IMR-90 (cell line): ENCODE measurements at regions not wholly inside any gene's neighbourhood (a gene's known extent, or its start where the extent isn't known, plus 50 kb on each side); places are given as distances from the start of the nearest gene placed in this dataset.

Experiments used
- ATAC-seq: fragments of 200-7000 bp; cut with Tn5 transposase; 2 replicates; pipeline ENCODE4 v1.9.1; 2020; ENCODE audit warnings: low read depth, mild to moderate bottlenecking, moderate library complexity
- BruUV-seq: library from RNA; stranded (reverse); fragments of 400-500 nt; replicated peaks from 2 replicates; lab custom pipeline; 2021; lab: Mats Ljungman, UMichigan
- CTCF ChIA-PET: fragments of 300-600 bp; formaldehyde crosslinking; extraction: SDS; loops from one replicate; lab custom pipeline; 2021; ENCODE audit warnings: antibody characterized with exemption; lab: Yijun Ruan, JAX
- POLR2A ChIA-PET: fragments of 300-600 bp; sonication (Branson Sonifier 250); formaldehyde crosslinking; loops from one replicate; lab custom pipeline; 2022; ENCODE audit warnings: antibody characterized with exemption; ENCODE audit not compliant: unreplicated experiment; lab: Charles Lee
- DNase-seq: peaks from one replicate; pipeline ENCODE4 v3.0.0; 2013
- H2AFZ ChIP-seq: replicated peaks from 2 replicates; pipeline ENCODE3; 2013; ENCODE audit warnings: low read length, mild to moderate bottlenecking; ENCODE audit not compliant: poor library complexity
- H2AK5ac ChIP-seq: 2 replicates; pipeline ENCODE4 v1.6.1; 2013; ENCODE audit warnings: low read depth, low read length, inconsistent platforms
- H2AK9ac ChIP-seq: replicated peaks from 2 replicates; pipeline ENCODE3; 2013; ENCODE audit warnings: mild to moderate bottlenecking, low read depth, low read length, moderate library complexity; ENCODE audit not compliant: poor library complexity
- H2BK120ac ChIP-seq: 2 replicates; pipeline ENCODE4 v1.6.1; 2013; ENCODE audit warnings: low read depth, low read length, inconsistent platforms
- H2BK15ac ChIP-seq: 3 replicates; pipeline ENCODE4 v1.6.1; 2013; ENCODE audit warnings: low read depth, low read length, inconsistent platforms
- H2BK20ac ChIP-seq: 2 replicates; pipeline ENCODE4 v1.6.1; 2013; ENCODE audit warnings: low read depth, mild to moderate bottlenecking, inconsistent platforms, low read length, moderate library complexity
- H2BK5ac ChIP-seq: 2 replicates; pipeline ENCODE4 v1.6.1; 2013; ENCODE audit warnings: mild to moderate bottlenecking, low read depth, low read length, inconsistent platforms; ENCODE audit not compliant: poor library complexity, severe bottlenecking
- H3K14ac ChIP-seq: replicated peaks from 2 replicates; pipeline ENCODE4 v1.6.1; 2013; ENCODE audit warnings: low read depth, low read length, inconsistent platforms
- H3K18ac ChIP-seq: 2 replicates; pipeline ENCODE4 v1.6.1; 2013; ENCODE audit warnings: low read depth, low read length, control low read depth
- H3K23ac ChIP-seq: 2 replicates; pipeline ENCODE4 v1.6.1; 2013; ENCODE audit warnings: low read depth, low read length, inconsistent platforms
- H3K27ac ChIP-seq: 2 replicates; pipeline ENCODE4 v1.5.1; 2013; ENCODE audit warnings: mild to moderate bottlenecking, control low read depth, low read length; ENCODE audit not compliant: insufficient read depth
- H3K27me3 ChIP-seq: 2 replicates; pipeline ENCODE4 v1.6.1; 2013; ENCODE audit warnings: low read length; ENCODE audit not compliant: control insufficient read depth, insufficient read depth
- H3K36me3 ChIP-seq: 2 replicates; pipeline ENCODE4 v1.6.1; 2013; ENCODE audit warnings: low read length, mixed read lengths; ENCODE audit not compliant: control insufficient read depth, insufficient read depth
- H3K4ac ChIP-seq: 2 replicates; pipeline ENCODE4 v1.6.1; 2013; ENCODE audit warnings: low read depth, low read length, inconsistent platforms
- H3K4me1 ChIP-seq: 2 replicates; pipeline ENCODE4 v1.6.1; 2013; ENCODE audit warnings: low read length, mixed read lengths; ENCODE audit not compliant: control insufficient read depth, insufficient read depth
- H3K4me2 ChIP-seq: 2 replicates; pipeline ENCODE4 v1.6.1; 2013; ENCODE audit warnings: low read depth, mild to moderate bottlenecking, control low read depth, low read length, moderate library complexity
- H3K4me3 ChIP-seq: 2 replicates; pipeline ENCODE4 v1.5.1; 2013; ENCODE audit warnings: low read depth, mild to moderate bottlenecking, control low read depth, low read length, moderate library complexity; ENCODE audit not compliant: insufficient read depth
- H3K56ac ChIP-seq: 2 replicates; pipeline ENCODE4 v1.6.1; 2013; ENCODE audit warnings: low read length, inconsistent platforms; ENCODE audit not compliant: insufficient read depth; ENCODE audit errors: extremely low read depth
- H3K79me1 ChIP-seq, 2 experiments: 2 replicates each; pipeline ENCODE4 v1.6.1; 2013; ENCODE audit warnings: low read length in 2 of 2, inconsistent platforms in 1 of 2, low read depth in 1 of 2
- H3K9ac ChIP-seq: 2 replicates; pipeline ENCODE4 v1.6.1; 2013; ENCODE audit warnings: low read depth, low read length, control low read depth
- H3K9me1 ChIP-seq: 2 replicates; pipeline ENCODE4 v1.6.1; 2013; ENCODE audit warnings: low read length, inconsistent platforms; ENCODE audit not compliant: insufficient read depth
- H3K9me3 ChIP-seq: 2 replicates; pipeline ENCODE4 v1.6.1; 2013; ENCODE audit warnings: low read length; ENCODE audit not compliant: control insufficient read depth, insufficient read depth
- H4K20me1 ChIP-seq: 2 replicates; pipeline ENCODE4 v1.6.1; 2013; ENCODE audit warnings: low read length, inconsistent platforms; ENCODE audit not compliant: insufficient read depth
- H4K5ac ChIP-seq: 2 replicates; pipeline ENCODE4 v1.6.1; 2013; ENCODE audit warnings: mild to moderate bottlenecking, low read depth, low read length, control low read depth
- H4K8ac ChIP-seq, 2 experiments: 2 replicates each; pipeline ENCODE4 v1.6.1; 2013; ENCODE audit warnings: low read depth in 2 of 2, low read length in 2 of 2, control low read depth in 1 of 2, inconsistent platforms in 1 of 2
- H4K91ac ChIP-seq: 2 replicates; pipeline ENCODE4 v1.6.1; 2013; ENCODE audit warnings: low read depth, low read length, inconsistent platforms; ENCODE audit not compliant: insufficient read depth
- BHLHE40 ChIP-seq: fragments of 150-350 bp; IDR thresholded peaks from 2 replicates; pipeline ENCODE4 v1.6.1; 2016; ENCODE audit warnings: mild to moderate bottlenecking, low read depth, low read length
- CEBPB ChIP-seq: IDR thresholded peaks from 2 replicates; pipeline ENCODE4 v1.6.1; 2012; ENCODE audit warnings: low read depth, low read length, improper control_type of control experiment
- CHD1 ChIP-seq: IDR thresholded peaks from 2 replicates; pipeline ENCODE4 v1.6.1; 2012; ENCODE audit warnings: low read depth, low read length, improper control_type of control experiment
- FOS ChIP-seq: fragments of 150-350 bp; IDR thresholded peaks from 2 replicates; pipeline ENCODE4 v1.6.1; 2016; ENCODE audit warnings: low read depth, low read length
- MAZ ChIP-seq: IDR thresholded peaks from 2 replicates; pipeline ENCODE4 v1.6.1; 2012; ENCODE audit warnings: low read depth, mild to moderate bottlenecking, low read length, improper control_type of control experiment, moderate library complexity, borderline replicate concordance
- MXI1 ChIP-seq: IDR thresholded peaks from 2 replicates; pipeline ENCODE4 v1.6.1; 2012; ENCODE audit warnings: low read depth, mild to moderate bottlenecking, low read length, moderate library complexity, borderline replicate concordance
- NFE2L2 ChIP-seq: fragments of 150-350 bp; IDR thresholded peaks from 2 replicates; pipeline ENCODE4 v1.6.1; 2016; ENCODE audit warnings: low read depth, mild to moderate bottlenecking, low read length
- POLR2A ChIP-seq: IDR thresholded peaks from 2 replicates; pipeline ENCODE4 v1.6.1; 2012; ENCODE audit warnings: mild to moderate bottlenecking, low read depth, low read length
- RAD21 ChIP-seq: IDR thresholded peaks from 2 replicates; pipeline ENCODE4 v1.6.1; 2012; ENCODE audit warnings: low read length, improper control_type of control experiment
- RCOR1 ChIP-seq: IDR thresholded peaks from 2 replicates; pipeline ENCODE4 v1.6.1; 2012; ENCODE audit warnings: mild to moderate bottlenecking, low read length, improper control_type of control experiment; ENCODE audit not compliant: insufficient replicate concordance
- RFX5 ChIP-seq: IDR thresholded peaks from 2 replicates; pipeline ENCODE4 v1.8.0; 2012; ENCODE audit warnings: low read depth, mild to moderate bottlenecking, low read length, moderate library complexity
- USF2 ChIP-seq: fragments of 150-350 bp; IDR thresholded peaks from 2 replicates; pipeline ENCODE4 v1.6.1; 2017; ENCODE audit warnings: mild to moderate bottlenecking, antibody characterized with exemption, low read length, low read depth
- WGBS, 2 experiments: methylation state at CpG; one replicate each; pipeline versions ENCODE4 v1.1.5 to v1.1.7; 2013; ENCODE audit warnings: missing lambda C conversion rate in 2 of 2; ENCODE audit not compliant: insufficient read length in 1 of 2; ENCODE audit errors: extremely low coverage in 2 of 2; 5-methylcytosine and 5-hydroxymethylcytosine counted together
- dilution Hi-C: fragments of 300-500 bp; cut with HindIII; formaldehyde crosslinking; loops from one replicate; pipeline ENCODE4 v1.14.3; 2018; ENCODE audit warnings: low sequenced_read_pairs; ENCODE audit not compliant: unreplicated experiment
- in situ Hi-C: fragments of 300-500 bp; cut with MboI; formaldehyde crosslinking; loops from 3 replicates; pipeline ENCODE4 v1.14.3; 2019; ENCODE audit warnings: low sequenced_read_pairs, inconsistent platforms, mixed read lengths
- intact Hi-C: fragments of 100-400 bp; cut with micrococcal nuclease; formaldehyde crosslinking; loops from 2 replicates; pipeline ENCODE4 v1.10.0; 2022
- TF ChIP-seq, protein P1 (sequence below): fragments of 150-350 bp; IDR thresholded peaks from 2 replicates; pipeline ENCODE4 v1.6.1; 2016; ENCODE audit warnings: low read depth, mild to moderate bottlenecking, low read length, moderate library complexity, borderline replicate concordance
- TF ChIP-seq, protein P2 (sequence below): conservative IDR thresholded peaks from 2 replicates; pipeline ENCODE4 v1.5.1; 2012; ENCODE audit warnings: mild to moderate bottlenecking, low read depth, low read length, improper control_type of control experiment

GRCh38 chr9:89888677-89889076 is 283.9 kb downstream of the GADD45G start:
- no peaks in the 10 kb centered on the region for H3K36me3 ChIP-seq
- no peak overlapping the region for H3K4me2 ChIP-seq
- H4K20me1 ChIP-seq: no peaks in the 10 kb centered on the region
- no peak for DNase-seq
- H3K79me1 ChIP-seq: no peaks in the 10 kb centered on the region
- no TSS peak for BruUV-seq
- ChIA-PET POLR2A (no interaction called here), CTCF (no interaction called here)
- TF ChIP-seq NFE2L2 (no peak), CHD1 (no peak), POLR2A (no peak), CEBPB (no peak), RCOR1 (no peak), USF2 (no peak), FOS (no peak), RFX5 (no peak), BHLHE40 (no peak), MAZ (no peak), MXI1 (no peak), RAD21 (no peak)
- TF ChIP-seq, protein P1, sequence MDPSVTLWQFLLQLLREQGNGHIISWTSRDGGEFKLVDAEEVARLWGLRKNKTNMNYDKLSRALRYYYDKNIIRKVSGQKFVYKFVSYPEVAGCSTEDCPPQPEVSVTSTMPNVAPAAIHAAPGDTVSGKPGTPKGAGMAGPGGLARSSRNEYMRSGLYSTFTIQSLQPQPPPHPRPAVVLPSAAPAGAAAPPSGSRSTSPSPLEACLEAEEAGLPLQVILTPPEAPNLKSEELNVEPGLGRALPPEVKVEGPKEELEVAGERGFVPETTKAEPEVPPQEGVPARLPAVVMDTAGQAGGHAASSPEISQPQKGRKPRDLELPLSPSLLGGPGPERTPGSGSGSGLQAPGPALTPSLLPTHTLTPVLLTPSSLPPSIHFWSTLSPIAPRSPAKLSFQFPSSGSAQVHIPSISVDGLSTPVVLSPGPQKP: no peak
- TF ChIP-seq, protein P2, sequence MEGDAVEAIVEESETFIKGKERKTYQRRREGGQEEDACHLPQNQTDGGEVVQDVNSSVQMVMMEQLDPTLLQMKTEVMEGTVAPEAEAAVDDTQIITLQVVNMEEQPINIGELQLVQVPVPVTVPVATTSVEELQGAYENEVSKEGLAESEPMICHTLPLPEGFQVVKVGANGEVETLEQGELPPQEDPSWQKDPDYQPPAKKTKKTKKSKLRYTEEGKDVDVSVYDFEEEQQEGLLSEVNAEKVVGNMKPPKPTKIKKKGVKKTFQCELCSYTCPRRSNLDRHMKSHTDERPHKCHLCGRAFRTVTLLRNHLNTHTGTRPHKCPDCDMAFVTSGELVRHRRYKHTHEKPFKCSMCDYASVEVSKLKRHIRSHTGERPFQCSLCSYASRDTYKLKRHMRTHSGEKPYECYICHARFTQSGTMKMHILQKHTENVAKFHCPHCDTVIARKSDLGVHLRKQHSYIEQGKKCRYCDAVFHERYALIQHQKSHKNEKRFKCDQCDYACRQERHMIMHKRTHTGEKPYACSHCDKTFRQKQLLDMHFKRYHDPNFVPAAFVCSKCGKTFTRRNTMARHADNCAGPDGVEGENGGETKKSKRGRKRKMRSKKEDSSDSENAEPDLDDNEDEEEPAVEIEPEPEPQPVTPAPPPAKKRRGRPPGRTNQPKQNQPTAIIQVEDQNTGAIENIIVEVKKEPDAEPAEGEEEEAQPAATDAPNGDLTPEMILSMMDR: no peak
- no peak overlapping the region for H2BK20ac ChIP-seq
- no peak for ATAC-seq
- no peak overlapping the region for H2AK9ac ChIP-seq
- H3K56ac ChIP-seq: no peak overlapping the region
- no peak overlapping the region for H3K23ac ChIP-seq
- H3K9me3 ChIP-seq: no peaks in the 10 kb centered on the region
- in situ Hi-C loops (no loop called here), intact Hi-C loops (no loop called here), dilution Hi-C loops (no loop called here)
- H4K5ac ChIP-seq: no peak overlapping the region
- H3K4ac ChIP-seq: no peak overlapping the region
- H3K27me3 ChIP-seq: no peaks in the 10 kb centered on the region; the same call in 1 of the 2 replicates
- H3K18ac ChIP-seq: no peak overlapping the region
- H3K9ac ChIP-seq: no peak overlapping the region
- no peak overlapping the region for H3K27ac ChIP-seq
- no peak overlapping the region for H4K8ac ChIP-seq
- no peak overlapping the region for H2BK15ac ChIP-seq
- no peak overlapping the region for H2AFZ ChIP-seq
- no peak overlapping the region for H4K91ac ChIP-seq
- no peak overlapping the region for H2BK5ac ChIP-seq
- 83% methylated on average over 1 of the region's 3 CpGs; no CpG with 5 or more reads in 1 of the 2 experiments for WGBS, 2 experiments
- H3K14ac ChIP-seq: no peak overlapping the region
- no peak overlapping the region for H2BK120ac ChIP-seq
- no peaks in the 10 kb centered on the region for H3K4me1 ChIP-seq
- no peak overlapping the region for H2AK5ac ChIP-seq
- H3K4me3 ChIP-seq: no peak overlapping the region
- no peaks in the 10 kb centered on the region for H3K9me1 ChIP-seq
